HEK293T (cell line): ENCODE measurements at regions not wholly inside any gene's neighbourhood (a gene's known extent, or its start where the extent isn't known, plus 50 kb on each side); places are given as distances from the start of the nearest gene placed in this dataset.

Experiments used
- ARNT ChIP-seq: fragments of 450-650 bp; IDR thresholded peaks from 2 replicates; pipeline ENCODE4 v1.6.1; 2017; ENCODE audit warnings: mild to moderate bottlenecking
- BHLHE40 ChIP-seq: fragments of 450-650 bp; IDR thresholded peaks from 2 replicates; pipeline ENCODE4 v1.6.1; 2016; ENCODE audit warnings: mild to moderate bottlenecking, moderate library complexity, borderline replicate concordance
- CTBP1 ChIP-seq: fragments of 450-650 bp; IDR thresholded peaks from 2 replicates; pipeline ENCODE4 v1.6.1; 2016; ENCODE audit warnings: borderline replicate concordance
- ELF4 ChIP-seq: fragments of 450-650 bp; IDR thresholded peaks from 2 replicates; pipeline ENCODE4 v1.6.1; 2017; ENCODE audit warnings: antibody characterized with exemption
- FOXA1 ChIP-seq: fragments of 450-650 bp; IDR thresholded peaks from 2 replicates; pipeline ENCODE4 v1.6.1; 2016; ENCODE audit warnings: mild to moderate bottlenecking
- FOXK2 ChIP-seq: fragments of 450-650 bp; IDR thresholded peaks from 2 replicates; pipeline ENCODE4 v1.6.1; 2016; ENCODE audit warnings: mild to moderate bottlenecking
- FOXM1 ChIP-seq: fragments of 450-650 bp; IDR thresholded peaks from 2 replicates; pipeline ENCODE4 v1.6.1; 2017; ENCODE audit warnings: mild to moderate bottlenecking, borderline replicate concordance
- HDGF ChIP-seq: fragments of 450-650 bp; IDR thresholded peaks from 2 replicates; pipeline ENCODE4 v1.6.1; 2017; ENCODE audit warnings: antibody characterized with exemption, borderline replicate concordance
- PKNOX1 ChIP-seq: fragments of 450-650 bp; IDR thresholded peaks from 2 replicates; pipeline ENCODE4 v1.6.1; 2016
- SP1 ChIP-seq: fragments of 450-650 bp; IDR thresholded peaks from 2 replicates; pipeline ENCODE4 v1.6.1; 2017
- SUZ12 ChIP-seq: fragments of 450-650 bp; IDR thresholded peaks from 2 replicates; pipeline ENCODE4 v1.6.1; 2016; ENCODE audit warnings: mild to moderate bottlenecking
- TARDBP ChIP-seq: fragments of 450-650 bp; IDR thresholded peaks from 2 replicates; pipeline ENCODE4 v1.6.1; 2016
- ZNF384 ChIP-seq: fragments of 450-650 bp; IDR thresholded peaks from 2 replicates; pipeline ENCODE4 v1.6.1; 2016

DNA sequence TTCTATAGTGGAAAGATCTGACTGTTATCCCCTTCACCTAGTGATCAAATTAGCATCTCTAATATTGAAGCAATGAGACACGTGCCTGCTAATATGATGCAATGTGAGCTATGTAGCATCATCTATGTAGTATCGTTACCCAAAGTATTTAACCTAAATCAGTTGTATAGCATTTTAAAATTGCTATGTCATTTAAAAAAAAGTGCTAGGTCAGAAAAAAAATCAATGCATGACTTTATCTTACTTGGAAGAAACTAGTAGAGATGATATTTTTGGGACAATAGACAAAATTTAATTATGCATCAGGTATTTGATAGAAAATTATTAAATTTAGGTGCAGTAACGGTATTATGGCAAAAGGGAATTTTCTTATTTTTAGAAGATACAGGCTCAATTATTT lies 157.3 kb downstream of the CCDC71L start:
- TF ChIP-seq ELF4 (no peak), FOXM1 (no peak), TARDBP (no peak), SP1 (no peak), FOXA1 (no peak), HDGF (no peak), CTBP1 (no peak), FOXK2 (no peak), BHLHE40 (no peak), ZNF384 (no peak), PKNOX1 (no peak), ARNT (no peak), SUZ12 (no peak)
